ENCODE measurements at regions not wholly inside any gene's neighbourhood (a gene's known extent, or its start where the extent isn't known, plus 50 kb on each side); places are given as distances from the start of the nearest gene placed in this dataset.
"Not testable (repeated sequence)": the region's sequence is repeated elsewhere in the genome, so short reads cannot be mapped to it uniquely, and the experiment has no call there.

- no peak for DNase-seq (ENCODE audit: low read depth)
Measured at GRCh38 chr15:45948181-45948621, 313.4 kb downstream of the SQOR start.

- no peak for DNase-seq (ENCODE audit: low read depth)
Measured at GRCh38 chr15:45958924-45959323, 324.1 kb downstream of the SQOR start.

DNA sequence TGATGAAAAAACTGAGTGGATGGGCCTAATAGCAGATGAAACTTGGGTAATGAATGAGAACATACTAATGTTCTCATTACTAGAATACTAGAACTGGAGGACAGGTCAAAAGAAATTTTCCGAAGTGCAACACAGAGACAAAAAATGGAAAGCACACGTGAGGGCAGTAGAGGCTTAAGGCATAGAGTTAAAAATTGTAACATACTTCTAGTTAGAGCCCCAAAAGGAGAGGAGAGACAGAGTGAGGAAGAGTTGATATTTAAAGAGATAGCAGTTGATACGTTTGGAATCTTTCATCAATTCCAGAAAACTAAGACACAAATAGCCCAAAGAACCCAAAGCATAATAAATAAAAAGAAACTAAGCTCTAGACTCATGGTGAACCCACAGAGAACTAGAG, 327.9 kb downstream of the SQOR start:
- no peak for DNase-seq (ENCODE audit: low read depth)

DNA sequence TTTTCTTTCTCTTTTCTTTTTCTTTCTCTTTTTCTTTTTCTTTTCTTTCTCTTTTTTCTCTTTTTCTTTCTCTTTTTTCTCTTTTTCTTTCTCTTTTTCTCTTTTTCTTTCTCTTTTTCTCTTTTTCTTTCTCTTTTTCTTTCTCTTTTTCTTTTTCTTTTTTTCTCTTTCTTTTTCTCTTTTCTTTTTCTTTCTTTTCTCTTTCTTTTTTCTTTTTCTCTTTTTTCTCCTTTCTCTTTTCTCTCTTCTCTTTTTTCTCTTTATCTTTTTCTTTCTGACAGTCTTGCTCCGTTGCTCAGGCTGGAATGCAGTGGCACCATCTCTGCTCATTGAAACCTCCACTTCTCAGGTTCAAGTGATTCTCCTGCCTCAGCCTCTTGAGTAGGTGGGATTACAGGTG, 335.7 kb downstream of the SQOR start:
- no peak for DNase-seq (ENCODE audit: low read depth)

DNA sequence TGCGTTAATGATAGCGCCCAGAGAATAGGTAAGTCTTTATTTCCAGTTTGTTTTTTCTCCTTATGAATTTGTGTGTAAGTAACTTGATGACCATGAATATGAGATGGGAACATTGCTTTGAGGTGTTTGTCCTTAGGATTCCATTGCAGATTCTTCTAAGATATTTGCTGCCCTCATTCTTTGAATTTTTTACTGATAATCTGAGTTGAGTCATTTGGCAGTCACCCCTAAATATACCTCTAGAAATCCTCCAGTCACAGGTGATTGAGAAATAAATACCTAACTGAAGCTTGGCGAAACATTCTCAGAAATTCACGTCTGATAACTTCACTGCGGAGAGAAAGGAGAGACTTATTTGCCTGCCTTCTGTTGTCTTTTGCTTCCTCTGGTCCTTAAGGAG, 345.5 kb downstream of the SQOR start:
- DNase-seq (ENCODE audit: low read depth) = no peak

DNA sequence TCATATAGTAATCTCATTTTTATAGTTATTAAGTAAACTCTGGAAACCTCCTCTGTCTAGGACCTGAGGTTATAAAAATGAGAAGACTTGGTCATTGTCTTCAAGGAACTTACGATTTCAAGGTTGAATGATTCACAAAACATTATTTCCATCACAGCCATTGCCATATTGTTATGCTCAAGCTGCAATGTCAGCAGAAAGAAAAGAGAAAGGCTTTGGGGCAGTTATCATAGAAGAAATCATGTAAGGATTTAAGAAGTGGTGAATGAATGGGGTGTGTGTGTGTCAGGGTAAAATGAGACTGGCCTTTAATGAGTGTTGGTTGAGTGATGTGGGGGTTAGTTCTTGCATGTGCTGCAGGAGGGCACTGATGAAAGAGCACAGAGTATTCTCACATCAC, 346.8 kb downstream of the SQOR start:
- DNase-seq (ENCODE audit: low read depth) = no peak

GRCh38 chr15:45991863-45992262, 357.0 kb downstream of the SQOR start:
- no peak for DNase-seq (ENCODE audit: low read depth)

DNA sequence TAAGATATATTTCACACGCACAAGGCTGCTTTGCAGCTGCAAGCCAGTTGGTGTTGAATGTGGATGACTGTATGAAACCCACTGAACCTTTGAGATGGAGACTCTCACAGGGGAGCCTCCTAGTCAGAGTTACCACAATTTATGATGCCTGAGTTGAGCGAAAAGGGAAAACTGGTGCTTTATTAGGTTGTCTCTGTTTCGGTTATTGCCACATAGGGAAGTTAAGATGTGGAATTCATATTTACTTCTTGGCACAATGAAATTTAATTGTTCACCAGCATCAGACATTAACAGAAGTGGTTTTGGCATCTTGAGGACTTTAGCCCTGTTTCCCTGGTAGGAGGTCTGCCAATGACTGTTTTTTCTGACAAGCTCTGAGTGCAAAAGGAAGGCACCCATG, 358.2 kb downstream of the SQOR start:
- no peak for DNase-seq (ENCODE audit: low read depth)

DNA sequence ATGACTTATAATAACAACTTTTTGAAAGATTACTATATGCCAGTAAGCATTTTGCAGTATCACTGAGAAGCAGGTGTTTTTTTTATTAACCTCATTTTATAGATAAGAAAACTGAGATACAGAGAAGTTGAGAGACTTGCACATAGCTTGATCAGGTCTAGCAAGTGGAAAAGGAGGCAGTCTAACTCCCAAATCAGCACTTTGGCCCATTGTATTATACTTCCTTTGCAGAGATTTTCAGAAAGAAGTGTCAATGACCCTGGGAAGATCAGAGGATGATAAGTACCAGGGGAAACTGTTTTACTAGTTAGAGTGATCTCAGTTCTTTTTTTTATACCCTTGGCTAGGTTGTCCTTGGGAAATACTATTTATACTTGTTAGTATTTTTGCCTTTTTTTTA, 358.7 kb downstream of the SQOR start:
- no peak for DNase-seq (ENCODE audit: low read depth)

- DNase-seq (ENCODE audit: low read depth) = no peak
Measured at GRCh38 chr15:45995800-45996199, 361.0 kb downstream of the SQOR start.

- no peak for DNase-seq (ENCODE audit: low read depth)
Measured at GRCh38 chr15:46014532-46014931, 379.7 kb downstream of the SQOR start.

- no peak for DNase-seq (ENCODE audit: low read depth)
Measured at GRCh38 chr15:46034755-46035154, 399.9 kb downstream of the SQOR start.

GRCh38 chr15:46039703-46040102, 404.9 kb downstream of the SQOR start:
- no peak for DNase-seq (ENCODE audit: low read depth)

DNA sequence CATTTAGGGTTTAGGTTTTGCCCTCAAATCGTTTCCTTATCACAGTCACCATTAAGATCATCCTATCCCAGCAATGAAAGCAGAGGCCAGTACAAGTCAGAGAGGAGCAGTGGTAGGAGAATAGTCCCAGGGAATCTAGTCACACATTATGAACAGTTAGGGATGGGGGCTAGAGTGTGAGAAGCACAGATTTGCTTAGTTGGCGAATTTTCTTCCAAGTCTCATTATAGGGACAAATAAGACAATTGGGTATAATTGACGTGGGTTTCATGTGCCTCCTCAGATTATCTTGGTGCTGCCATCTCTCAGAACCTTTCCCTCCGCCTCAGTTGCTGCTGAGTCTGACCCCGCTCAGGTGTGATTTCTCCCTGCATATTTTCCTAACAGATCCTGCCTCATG, 407.1 kb downstream of the SQOR start:
- DNase-seq (ENCODE audit: low read depth) = no peak

DNA sequence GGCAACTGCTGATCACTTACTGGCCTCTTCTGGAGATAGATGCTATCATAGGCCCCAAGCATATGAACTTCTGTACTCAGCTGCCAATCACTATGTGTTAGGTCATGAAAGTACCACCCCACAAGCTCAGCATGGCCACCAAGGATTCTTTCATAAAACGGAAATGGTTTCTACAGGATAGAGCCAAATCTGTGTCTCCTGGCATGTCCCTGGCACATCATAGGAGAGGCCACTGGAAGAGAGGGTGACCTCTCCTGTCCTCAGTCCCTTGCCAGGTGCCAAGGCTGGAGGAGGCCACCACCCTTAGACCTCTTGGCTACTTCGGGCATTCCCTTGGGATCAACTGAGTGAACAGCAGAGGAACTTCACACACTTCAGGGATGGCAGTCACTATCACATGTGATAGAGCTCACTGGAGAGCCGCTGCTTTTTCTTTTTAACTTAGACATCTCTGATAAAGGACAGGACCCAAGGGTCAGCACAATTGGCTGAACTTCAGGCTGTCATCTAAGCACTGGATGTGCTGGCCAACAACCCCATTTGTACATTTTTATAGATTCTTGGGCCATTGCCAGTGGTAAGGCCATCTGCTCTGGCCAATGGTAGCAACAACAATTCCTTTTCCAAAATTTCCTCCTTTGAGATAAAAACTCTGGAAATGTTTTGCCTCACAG, 425.2 kb downstream of the SQOR start:
- DNase-seq (ENCODE audit: low read depth) = no peak

GRCh38 chr15:46061002-46061401, 426.2 kb downstream of the SQOR start:
- DNase-seq (ENCODE audit: low read depth) = no peak

DNA sequence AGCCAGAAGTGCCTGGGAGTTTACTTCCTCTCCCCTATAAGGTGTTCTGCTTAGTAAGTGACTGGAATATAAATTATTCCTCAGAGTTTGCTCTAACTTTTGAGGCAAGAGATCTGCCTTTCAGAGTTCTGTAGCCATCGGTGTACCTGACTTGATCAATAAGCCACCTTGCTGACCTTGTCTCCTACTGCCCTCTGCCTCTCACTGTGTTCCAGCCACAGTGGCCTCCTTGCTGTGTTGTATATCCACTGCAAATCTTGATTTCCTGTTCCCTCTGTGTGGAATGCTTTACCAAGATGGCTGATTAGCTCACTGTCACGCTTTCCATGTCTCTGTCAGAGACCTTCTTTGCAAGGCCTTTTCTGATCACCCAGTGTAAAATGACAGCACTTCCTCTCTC, 442.4 kb downstream of the SQOR start:
- no peak for DNase-seq (ENCODE audit: low read depth)

GRCh38 chr15:46079046-46079445, 444.2 kb downstream of the SQOR start:
- no peak for DNase-seq (ENCODE audit: low read depth)

GRCh38 chr15:46080016-46080415, 445.2 kb downstream of the SQOR start:
- DNase-seq (ENCODE audit: low read depth) = no peak

- DNase-seq (ENCODE audit: low read depth) = no peak
Measured at GRCh38 chr15:46088486-46089445, 453.9 kb downstream of the SQOR start.

GRCh38 chr15:46089467-46089935, 454.7 kb downstream of the SQOR start:
- no peak for DNase-seq (ENCODE audit: low read depth)

DNA sequence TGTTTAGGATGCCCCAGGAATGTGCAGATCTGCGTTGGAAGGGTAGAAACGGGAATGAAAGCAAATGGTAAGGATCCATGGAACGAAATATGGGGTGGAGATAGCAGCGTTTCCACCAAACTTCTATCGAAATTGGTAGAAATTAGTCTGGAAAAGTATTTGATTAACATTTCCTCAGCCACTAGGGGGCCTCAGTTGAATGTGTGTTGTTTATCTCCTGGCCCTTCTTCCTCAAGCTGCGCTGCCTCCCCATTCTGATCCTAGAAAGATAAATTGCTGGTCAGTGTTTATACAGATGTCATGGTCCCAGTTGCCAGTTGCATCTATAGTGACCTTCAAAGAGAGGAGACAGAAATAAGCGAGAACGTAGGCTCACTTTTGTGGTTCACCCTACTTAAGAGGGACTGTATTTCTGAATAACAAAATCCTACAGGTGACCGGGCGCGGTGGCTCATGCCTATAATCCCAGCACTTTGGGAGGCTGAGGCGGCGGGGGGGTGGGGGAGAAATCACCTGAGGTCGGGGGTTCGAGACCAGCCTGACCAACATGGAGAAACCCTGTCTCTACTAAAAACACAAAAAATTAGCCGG, 457.1 kb downstream of the SQOR start:
- no peak for DNase-seq (ENCODE audit: low read depth)

DNA sequence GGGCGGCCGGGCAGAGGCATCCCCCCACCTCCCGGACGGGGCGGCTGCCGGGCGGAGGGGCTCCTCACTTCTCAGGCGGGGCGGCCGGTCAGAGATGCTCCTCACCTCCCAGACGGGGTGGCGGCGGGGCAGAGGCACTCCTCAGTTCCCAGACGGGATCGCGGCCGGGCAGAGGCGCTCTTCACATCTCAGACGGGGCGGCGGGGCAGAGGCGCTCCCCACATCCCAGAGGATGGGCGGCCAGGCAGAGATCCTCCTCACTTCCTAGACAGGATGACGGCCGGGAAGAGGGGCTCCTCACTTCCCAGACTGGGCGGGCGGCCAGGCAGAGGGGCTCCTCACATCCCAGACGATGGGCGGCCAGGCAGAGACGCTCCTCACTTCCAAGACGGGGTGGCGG, 463.2 kb downstream of the SQOR start:
- not testable (repeated sequence) for DNase-seq (ENCODE audit: low read depth)
